HCT116 (cell line): ENCODE measurements at regions not wholly inside any gene's neighbourhood (a gene's known extent, or its start where the extent isn't known, plus 50 kb on each side); places are given as distances from the start of the nearest gene placed in this dataset.

Experiments
- ATAC-seq: fragments of 200-7000 bp; cut with Tn5 transposase; 2 replicates; pipeline ENCODE4 v1.9.1; 2020; ENCODE audit warnings: mild to moderate bottlenecking, moderate library complexity
- BruUV-seq: library from RNA; stranded (reverse); fragments of 400-500 nt; replicated peaks from 2 replicates; lab custom pipeline; 2021; lab: Mats Ljungman, UMichigan
- CTCF ChIA-PET: fragments of 300-600 bp; sonication (Branson Sonifier 250); formaldehyde crosslinking; loops from one replicate; lab custom pipeline; 2021; ENCODE audit warnings: antibody characterized with exemption; lab: Charles Lee
- POLR2A ChIA-PET: fragments of 300-600, 350-600 bp; sonication (Branson Sonifier 250); formaldehyde crosslinking; loops from one replicate; lab custom pipeline; 2021; ENCODE audit warnings: antibody characterized with exemption; lab: Charles Lee
- RAD21 ChIA-PET, 2 experiments: fragments of 300-600 bp; sonication (Branson Sonifier 250); formaldehyde crosslinking; loops; one replicate each; lab custom pipeline; 2023; ENCODE audit warnings: low total read pairs in 2 of 2; ENCODE audit not compliant: uncharacterized antibody in 2 of 2, unreplicated experiment in 2 of 2, low non-redundant PET in 1 of 2; lab: Charles Lee
- DNase-seq: peaks from one replicate; pipeline ENCODE4 v3.0.0-alpha.2; 2010; ENCODE audit warnings: low read depth, low spot score
- H2AFZ ChIP-seq: fragments of 200-600 bp; shearing (Covaris generic), sonication (generic); 2 replicates; pipeline ENCODE4 v1.6.1; 2017; ENCODE audit warnings: low read depth, mixed run types, mixed read lengths, antibody characterized with exemption, low read length; ENCODE audit not compliant: poor library complexity, severe bottlenecking
- H3K27ac ChIP-seq: 2 replicates; pipeline ENCODE4 v1.5.1; 2012; ENCODE audit warnings: low read depth, low read length
- H3K27me3 ChIP-seq: fragments of 200-600 bp; sonication (generic); 2 replicates; pipeline ENCODE4 v1.6.1; 2016; ENCODE audit warnings: mixed run types, low read length, mixed read lengths; ENCODE audit not compliant: insufficient read depth
- H3K36me3 ChIP-seq, 2 experiments: fragments of 200-500 bp in 1 of 2; fragments of 200-600 bp in 1 of 2; sonication (Bioruptor generic) in 1 of 2; sonication (generic) in 1 of 2; 2 replicates each; pipeline versions ENCODE4 v1.5.1 to v1.6.1; 2014 to 2016; ENCODE audit warnings: low read length in 2 of 2, inconsistent platforms in 1 of 2, mixed read lengths in 1 of 2, mixed run types in 1 of 2; ENCODE audit not compliant: insufficient read depth in 2 of 2, control insufficient read depth in 1 of 2
- H3K4me1 ChIP-seq, 2 experiments: fragments of 200-600 bp in 1 of 2; sonication (generic) in 1 of 2; 2 replicates each; pipeline versions ENCODE4 v1.5.1 to v1.6.1; 2012 to 2017; ENCODE audit warnings: low read length in 2 of 2, inconsistent platforms in 1 of 2, mild to moderate bottlenecking in 1 of 2, mixed read lengths in 1 of 2, mixed run types in 1 of 2, moderate library complexity in 1 of 2; ENCODE audit not compliant: insufficient read depth in 2 of 2, control insufficient read depth in 1 of 2
- H3K4me2 ChIP-seq: fragments of 200-600 bp; sonication (generic); 2 replicates; pipeline ENCODE4 v1.6.1; 2017; ENCODE audit warnings: mixed run types, low read length, mixed read lengths
- H3K4me3 ChIP-seq, 2 experiments: fragments of 200-600 bp in 1 of 2; sonication (generic) in 1 of 2; replicated peaks in 1 of 2; 2 replicates each; pipeline ENCODE4 v1.5.1; 2011 to 2016; ENCODE audit warnings: low read length in 2 of 2, control low read depth in 1 of 2, low read depth in 1 of 2, mild to moderate bottlenecking in 1 of 2, mixed read lengths in 1 of 2, mixed run types in 1 of 2
- H3K79me2 ChIP-seq: fragments of 200-600 bp; sonication (generic); 2 replicates; pipeline ENCODE4 v1.6.1; 2017; ENCODE audit warnings: mild to moderate bottlenecking, mixed run types, low read length, moderate library complexity, mixed read lengths; ENCODE audit not compliant: insufficient read depth
- H3K9ac ChIP-seq: fragments of 200-600 bp; sonication (generic); 2 replicates; pipeline ENCODE4 v1.6.1; 2016; ENCODE audit warnings: low read length, mixed read lengths
- H3K9me2 ChIP-seq: fragments of 200-600 bp; sonication (generic), shearing (Covaris generic); 2 replicates; pipeline ENCODE4 v1.6.1; 2017; ENCODE audit warnings: mixed run types, mild to moderate bottlenecking, moderate library complexity; ENCODE audit not compliant: insufficient read depth
- H3K9me3 ChIP-seq, 2 experiments: fragments of 200-500 bp in 1 of 2; fragments of 200-600 bp in 1 of 2; sonication (Bioruptor generic) in 1 of 2; sonication (generic) in 1 of 2; 2 replicates each; pipeline ENCODE4 v1.6.1; 2014 to 2017; ENCODE audit warnings: low read length in 2 of 2, mixed read lengths in 2 of 2, inconsistent platforms in 1 of 2, low read depth in 1 of 2, mild to moderate bottlenecking in 1 of 2, mixed run types in 1 of 2, moderate library complexity in 1 of 2; ENCODE audit not compliant: control insufficient read depth in 1 of 2, insufficient read depth in 1 of 2
- H4K20me1 ChIP-seq: fragments of 200-600 bp; sonication (generic), shearing (Covaris generic); 2 replicates; pipeline ENCODE4 v1.6.1; 2017; ENCODE audit warnings: mixed run types, mild to moderate bottlenecking, moderate library complexity; ENCODE audit not compliant: insufficient read depth
- ATF3 ChIP-seq: IDR thresholded peaks from 2 replicates; pipeline ENCODE4 v1.6.1; 2012
- CEBPB ChIP-seq: IDR thresholded peaks from 2 replicates; pipeline ENCODE4 v1.6.1; 2012; ENCODE audit warnings: low read depth
- CTCF ChIP-seq, 3 experiments: fragments of 200-600 bp in 1 of 3; sonication (generic) in 1 of 3; IDR thresholded peaks in 2 of 3; conservative IDR thresholded peaks in 1 of 3; 2 replicates each; pipeline ENCODE4 v1.5.1; 2012 to 2017; ENCODE audit warnings: low read depth in 2 of 3, low read length in 2 of 3, antibody characterized with exemption in 1 of 3, borderline replicate concordance in 1 of 3, control low read depth in 1 of 3, mild to moderate bottlenecking in 1 of 3, mixed read lengths in 1 of 3, mixed run types in 1 of 3, moderate library complexity in 1 of 3; ENCODE audit not compliant: insufficient read depth in 1 of 3
- EGR1 ChIP-seq: IDR thresholded peaks from 2 replicates; pipeline ENCODE4 v1.6.1; 2012; ENCODE audit warnings: low read depth
- ELF1 ChIP-seq: IDR thresholded peaks from 2 replicates; pipeline ENCODE4 v1.6.1; 2012; ENCODE audit warnings: low read depth, borderline replicate concordance
- EZH2 ChIP-seq: fragments of 200-600 bp; sonication (generic); IDR thresholded peaks from 2 replicates; pipeline ENCODE4 v1.6.1; 2017; ENCODE audit warnings: antibody characterized with exemption, mixed run types
- EZH2phosphoT487 ChIP-seq: fragments of 200-600 bp; IDR thresholded peaks from 2 replicates; pipeline ENCODE4 v1.6.1; 2018; ENCODE audit warnings: antibody characterized with exemption, borderline replicate concordance
- FOSL1 ChIP-seq: IDR thresholded peaks from 2 replicates; pipeline ENCODE4 v1.6.1; 2012; ENCODE audit warnings: low read depth
- MAX ChIP-seq: IDR thresholded peaks from 2 replicates; pipeline ENCODE4 v1.6.1; 2012
- POLR2A ChIP-seq: IDR thresholded peaks from 2 replicates; pipeline ENCODE4 v1.7.0; 2011; ENCODE audit warnings: borderline replicate concordance; ENCODE audit not compliant: insufficient read depth, insufficient read length; ENCODE audit errors: extremely low read depth
- POLR2AphosphoS5 ChIP-seq: IDR thresholded peaks from 2 replicates; pipeline ENCODE4 v1.6.1; 2011; ENCODE audit warnings: mild to moderate bottlenecking, low read depth, low read length, moderate library complexity
- RAD21 ChIP-seq: IDR thresholded peaks from 2 replicates; pipeline ENCODE4 v1.6.1; 2012; ENCODE audit warnings: low read depth, mild to moderate bottlenecking
- REST ChIP-seq: IDR thresholded peaks from 2 replicates; pipeline ENCODE4 v1.6.1; 2012; ENCODE audit warnings: low read depth
- SIN3A ChIP-seq: IDR thresholded peaks from 2 replicates; pipeline ENCODE4 v1.6.1; 2012; ENCODE audit warnings: low read depth
- SP1 ChIP-seq: IDR thresholded peaks from 2 replicates; pipeline ENCODE4 v1.6.1; 2012; ENCODE audit warnings: low read depth
- TCF7L2 ChIP-seq: IDR thresholded peaks from 2 replicates; pipeline ENCODE4 v1.7.0; 2011; ENCODE audit warnings: borderline replicate concordance, inconsistent platforms; ENCODE audit not compliant: insufficient read depth, insufficient read length; ENCODE audit errors: extremely low read depth
- YY1 ChIP-seq: IDR thresholded peaks from 2 replicates; pipeline ENCODE4 v1.6.1; 2011; ENCODE audit warnings: low read length, low read depth, moderate library complexity, mild to moderate bottlenecking; ENCODE audit not compliant: insufficient replicate concordance; ENCODE audit errors: extremely low read depth
- ZBTB33 ChIP-seq: IDR thresholded peaks from 2 replicates; pipeline ENCODE4 v1.6.1; 2011; ENCODE audit warnings: mild to moderate bottlenecking, low read length, moderate library complexity; ENCODE audit not compliant: insufficient replicate concordance; ENCODE audit errors: extremely low read depth
- ZFX ChIP-seq: fragments of 450-650 bp; IDR thresholded peaks from 2 replicates; pipeline ENCODE4 v1.6.1; 2017
- intact Hi-C: fragments of 100-400 bp; cut with micrococcal nuclease; formaldehyde crosslinking; loops from 2 replicates; pipeline ENCODE4 v1.10.0; 2022

GRCh38 chr3:87413814-87414213, 137.4 kb upstream of the POU1F1 start:
- POLR2A ChIA-PET, result no interaction called here
- CTCF ChIA-PET, result no interaction called here
- RAD21 ChIA-PET, result no interaction called here
- Histone ChIP-seq H3K9ac (no peak overlapping the region), H3K9me3 (no peaks in the 10 kb centered on the region), H3K4me1 (no peaks in the 10 kb centered on the region), H3K27me3 (no peaks in the 10 kb centered on the region), H4K20me1 (no peaks in the 10 kb centered on the region), H3K4me3 (no peak overlapping the region), H3K9me2 (no peaks in the 10 kb centered on the region), H3K36me3 (no peaks in the 10 kb centered on the region), H2AFZ (no peak overlapping the region), H3K4me2 (no peak overlapping the region), H3K79me2 (no peaks in the 10 kb centered on the region), H3K27ac (no peak overlapping the region)
- no peak for TF ChIP-seq RAD21
- no peak for TF ChIP-seq TCF7L2
- TF ChIP-seq SP1, result no peak
- no peak for TF ChIP-seq CEBPB
- TF ChIP-seq POLR2A, result no peak
- no peak for TF ChIP-seq POLR2AphosphoS5
- no peak for TF ChIP-seq CTCF (IDR thresholded peaks at IDR 0.05 in 2 of 3, conservative IDR thresholded peaks at IDR 0.05 in 1 of 3; ENCODE audit: borderline replicate concordance in 1 of 3, insufficient read depth in 1 of 3, low read depth in 2 of 3, low read length in 2 of 3)
- no peak for TF ChIP-seq EZH2
- no peak for TF ChIP-seq REST
- TF ChIP-seq ZFX, result no peak
- TF ChIP-seq MAX, result no peak
- no peak for TF ChIP-seq SIN3A
- no peak for TF ChIP-seq FOSL1
- TF ChIP-seq ATF3, result no peak
- no peak for TF ChIP-seq ZBTB33
- no peak for TF ChIP-seq EZH2phosphoT487
- TF ChIP-seq ELF1, result no peak
- no peak for TF ChIP-seq YY1
- no peak for TF ChIP-seq EGR1
- intact Hi-C loops, result no loop called here
- ATAC-seq (no peak), DNase-seq (no peak)
- BruUV-seq, result no TSS peak
